ENCODE measurements at regions not wholly inside any gene's neighbourhood (a gene's known extent, or its start where the extent isn't known, plus 50 kb on each side); places are given as distances from the start of the nearest gene placed in this dataset.

DNA sequence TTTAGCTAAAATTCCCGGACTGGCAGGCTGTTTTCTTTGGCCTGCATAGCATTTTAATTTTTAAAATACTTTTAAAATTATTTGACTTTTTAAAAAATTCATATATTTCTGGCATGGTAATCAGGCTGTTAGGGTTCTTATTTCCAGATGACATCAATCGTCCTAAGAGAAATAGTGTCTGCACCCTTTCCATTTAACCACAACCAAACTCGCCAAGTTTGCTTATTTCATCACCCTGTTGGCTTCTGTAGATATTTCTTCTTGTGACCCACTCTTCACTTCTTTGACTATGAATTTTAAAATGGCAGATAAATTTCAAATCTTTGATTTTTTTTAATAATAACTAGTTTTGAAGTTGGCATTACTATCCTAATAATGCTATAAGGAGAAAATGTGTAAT lies 675.7 kb upstream of the FTMT start:
- WGBS, 2 donors: 79 to 86% methylated on average over 3 of the region's 3 CpGs
- TF ChIP-seq POLR2A (IDR thresholded peaks at IDR 0.05) (no peak), POLR2AphosphoS5 (IDR thresholded peaks at IDR 0.05) (no peak), EP300 (IDR thresholded peaks at IDR 0.05) (no peak)
- TF ChIP-seq, protein P1, sequence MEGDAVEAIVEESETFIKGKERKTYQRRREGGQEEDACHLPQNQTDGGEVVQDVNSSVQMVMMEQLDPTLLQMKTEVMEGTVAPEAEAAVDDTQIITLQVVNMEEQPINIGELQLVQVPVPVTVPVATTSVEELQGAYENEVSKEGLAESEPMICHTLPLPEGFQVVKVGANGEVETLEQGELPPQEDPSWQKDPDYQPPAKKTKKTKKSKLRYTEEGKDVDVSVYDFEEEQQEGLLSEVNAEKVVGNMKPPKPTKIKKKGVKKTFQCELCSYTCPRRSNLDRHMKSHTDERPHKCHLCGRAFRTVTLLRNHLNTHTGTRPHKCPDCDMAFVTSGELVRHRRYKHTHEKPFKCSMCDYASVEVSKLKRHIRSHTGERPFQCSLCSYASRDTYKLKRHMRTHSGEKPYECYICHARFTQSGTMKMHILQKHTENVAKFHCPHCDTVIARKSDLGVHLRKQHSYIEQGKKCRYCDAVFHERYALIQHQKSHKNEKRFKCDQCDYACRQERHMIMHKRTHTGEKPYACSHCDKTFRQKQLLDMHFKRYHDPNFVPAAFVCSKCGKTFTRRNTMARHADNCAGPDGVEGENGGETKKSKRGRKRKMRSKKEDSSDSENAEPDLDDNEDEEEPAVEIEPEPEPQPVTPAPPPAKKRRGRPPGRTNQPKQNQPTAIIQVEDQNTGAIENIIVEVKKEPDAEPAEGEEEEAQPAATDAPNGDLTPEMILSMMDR (IDR thresholded peaks at IDR 0.05): no peak
- H3K4me3 ChIP-seq: no peak overlapping the region
- H3K36me3 ChIP-seq: no peaks in the 10 kb centered on the region
- no peaks in the 10 kb centered on the region for H3K9me3 ChIP-seq
- intact Hi-C loops (cut with DNase I): no loop called here
- no peak for DNase-seq
- no peaks in the 10 kb centered on the region for H3K27me3 ChIP-seq
- no peak overlapping the region for H3K27ac ChIP-seq
- peaks cover 0 to 8% (median 3%) of the 10 kb centered on the region in 4 donors for H3K4me1 ChIP-seq

DNA sequence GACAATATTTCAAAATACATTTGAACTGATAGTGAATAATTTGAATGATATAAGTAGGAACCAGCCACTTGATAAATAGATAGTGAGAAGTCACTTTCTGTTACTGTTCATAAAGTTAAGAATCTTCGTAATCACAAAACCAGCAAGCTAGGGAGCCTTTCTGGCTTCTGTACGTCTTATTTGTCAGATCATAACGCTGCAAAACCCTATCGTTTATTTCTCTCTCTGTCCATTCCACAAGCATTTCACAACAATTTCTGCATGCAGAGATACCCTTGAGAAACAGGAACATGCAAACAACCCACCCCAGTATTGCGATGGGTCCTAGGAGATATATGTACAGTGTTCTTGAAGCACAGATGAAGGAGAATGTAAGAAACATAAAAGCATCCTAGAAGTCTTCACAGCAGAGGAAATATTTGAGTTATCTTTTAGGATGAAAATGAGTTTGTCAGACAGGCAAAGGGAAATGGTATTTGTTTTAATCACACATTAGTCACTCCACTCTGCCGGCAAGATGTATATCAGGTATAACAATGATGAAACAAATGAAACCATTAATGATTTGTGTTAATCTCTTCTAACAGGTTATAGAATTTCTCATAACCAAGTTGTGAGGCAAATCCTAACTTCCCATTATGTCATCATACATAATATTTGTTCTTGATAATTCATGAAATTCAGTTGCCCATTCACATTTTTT lies 668.7 kb upstream of the FTMT start:
- no peak for TF ChIP-seq EP300 (IDR thresholded peaks at IDR 0.05)
- TF ChIP-seq, protein P1 (IDR thresholded peaks at IDR 0.05): no peak
- no peak for TF ChIP-seq POLR2A (IDR thresholded peaks at IDR 0.05)
- no peak for TF ChIP-seq POLR2AphosphoS5 (IDR thresholded peaks at IDR 0.05)
- no peaks in the 10 kb centered on the region for H3K36me3 ChIP-seq
- 74 to 78% methylated on average over 6 of the region's 6 CpGs for WGBS, 2 donors
- no peaks in the 10 kb centered on the region for H3K9me3 ChIP-seq
- no peak overlapping the region for H3K27ac ChIP-seq
- DNase-seq: no peak
- no peak overlapping the region for H3K4me3 ChIP-seq
- no peaks in the 10 kb centered on the region for H3K4me1 ChIP-seq
- H3K27me3 ChIP-seq: no peaks in the 10 kb centered on the region
- intact Hi-C loops (cut with DNase I): no loop called here

DNA sequence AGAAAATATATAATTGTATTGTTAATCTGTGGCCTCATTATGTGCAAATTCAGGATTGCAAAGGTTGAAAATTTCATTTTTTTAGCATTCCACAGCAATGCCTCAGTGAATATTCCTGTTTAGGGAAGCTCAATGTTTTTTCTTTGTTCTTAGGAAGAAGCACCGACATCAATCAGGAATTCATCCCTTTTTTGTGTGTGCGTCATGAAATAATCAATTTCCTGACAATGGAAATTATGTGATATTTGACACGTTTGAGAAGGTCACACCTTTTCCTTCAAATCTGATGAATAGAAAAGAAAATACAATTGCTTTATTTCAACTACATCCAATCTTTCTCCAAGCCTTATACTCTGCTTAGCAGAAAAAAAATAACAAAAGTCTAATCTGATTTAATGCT lies 662.8 kb upstream of the FTMT start:
- Histone ChIP-seq H3K36me3 (no peaks in the 10 kb centered on the region), H3K4me3 (no peak overlapping the region), H3K9me3 (no peaks in the 10 kb centered on the region), H3K27ac (no peak overlapping the region), H3K4me1 (peaks cover 0 to 4% (median 0%) of the 10 kb centered on the region in 4 donors), H3K27me3 (no peaks in the 10 kb centered on the region)
- intact Hi-C loops (cut with DNase I): no loop called here
- WGBS, 2 donors: 76 to 89% methylated on average over 3 of the region's 3 CpGs
- no peak for DNase-seq
- TF ChIP-seq POLR2A (IDR thresholded peaks at IDR 0.05) (no peak), POLR2AphosphoS5 (IDR thresholded peaks at IDR 0.05) (no peak), EP300 (IDR thresholded peaks at IDR 0.05) (no peak)
- TF ChIP-seq, protein P1 (IDR thresholded peaks at IDR 0.05): no peak

DNA sequence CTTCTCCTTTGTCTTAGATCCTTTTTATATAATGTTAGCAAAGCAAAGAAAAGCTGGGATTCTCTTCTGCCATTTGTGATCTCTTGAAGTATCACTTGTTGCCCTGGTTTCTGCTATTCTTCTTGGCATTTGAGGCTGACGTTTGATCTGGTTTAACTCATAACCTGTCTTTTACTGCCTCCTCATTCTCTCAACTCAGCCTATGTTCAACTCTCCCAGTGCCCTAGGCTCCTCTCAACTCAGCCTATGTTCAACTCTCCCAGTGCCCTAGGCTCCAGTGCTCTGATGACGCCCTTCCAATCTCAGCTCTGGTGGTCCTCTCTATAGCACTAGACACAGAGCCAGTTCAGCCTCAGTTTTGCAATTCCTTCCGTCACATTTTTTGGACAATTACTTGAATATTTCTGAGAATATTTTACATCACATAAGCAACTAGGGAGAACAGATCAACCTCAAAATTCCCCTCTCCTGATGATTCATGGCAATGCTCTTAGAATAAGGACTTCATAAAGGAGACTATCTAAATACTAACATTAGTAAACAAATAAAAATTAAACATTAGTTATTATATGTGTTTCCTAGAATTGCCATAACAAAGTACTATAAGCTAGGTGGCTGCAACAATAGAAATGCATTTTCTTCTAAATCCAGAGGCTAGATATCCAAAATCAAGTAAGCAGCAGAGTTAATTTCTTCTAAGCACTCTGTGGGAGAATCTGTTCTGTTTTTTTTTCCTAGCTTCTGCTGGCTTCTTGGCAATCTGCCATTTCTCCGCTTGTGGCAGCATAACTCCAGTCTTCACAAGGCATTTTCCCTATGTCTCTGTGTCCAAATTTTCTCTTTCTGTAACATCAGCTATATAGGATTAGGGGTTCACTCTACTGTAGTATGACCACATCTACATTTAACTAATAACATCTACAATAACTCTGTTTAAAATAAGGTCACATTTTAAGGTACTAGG lies 662.1 kb upstream of the FTMT start:
- WGBS, 2 donors: 49 to 64% methylated on average over 4 of the region's 4 CpGs
- TF ChIP-seq, protein P1 (IDR thresholded peaks at IDR 0.05): no peak
- TF ChIP-seq POLR2A (IDR thresholded peaks at IDR 0.05) (no peak), EP300 (IDR thresholded peaks at IDR 0.05) (no peak), POLR2AphosphoS5 (IDR thresholded peaks at IDR 0.05) (no peak)
- H3K4me1 ChIP-seq: peaks cover 0 to 4% (median 0%) of the 10 kb centered on the region in 4 donors
- H3K27ac ChIP-seq: no peak overlapping the region
- DNase-seq: no peak
- no peaks in the 10 kb centered on the region for H3K36me3 ChIP-seq
- no peaks in the 10 kb centered on the region for H3K27me3 ChIP-seq
- H3K4me3 ChIP-seq: no peak overlapping the region
- intact Hi-C loops (cut with DNase I): no loop called here
- no peaks in the 10 kb centered on the region for H3K9me3 ChIP-seq

All from sigmoid colon (tissue), 6 donors.